IPS DF 6.9 (cell line): ENCODE measurements at regions not wholly inside any gene's neighbourhood (a gene's known extent, or its start where the extent isn't known, plus 50 kb on each side); places are given as distances from the start of the nearest gene placed in this dataset.

ENCODE experiments used
- DNase-seq: peaks from one replicate; pipeline ENCODE4 v3.0.0-alpha.2; 2013; ENCODE audit warnings: low read depth, low spot score
- H3K27ac ChIP-seq: one replicate; pipeline ENCODE4 v1.5.1; 2013; ENCODE audit warnings: low read length, control low read depth
- H3K27me3 ChIP-seq: 2 replicates; pipeline ENCODE4 v1.6.1; 2013; ENCODE audit warnings: mild to moderate bottlenecking, low read length; ENCODE audit not compliant: control insufficient read depth, insufficient read depth
- H3K36me3 ChIP-seq: 2 replicates; pipeline ENCODE4 v1.6.1; 2013; ENCODE audit warnings: low read length; ENCODE audit not compliant: control insufficient read depth, insufficient read depth
- H3K4me1 ChIP-seq: 2 replicates; pipeline ENCODE4 v1.6.1; 2013; ENCODE audit warnings: low read length; ENCODE audit not compliant: control insufficient read depth, insufficient read depth
- H3K4me3 ChIP-seq: 2 replicates; pipeline ENCODE4 v1.5.1; 2013; ENCODE audit warnings: mild to moderate bottlenecking, low read length
- H3K9me3 ChIP-seq: 2 replicates; pipeline ENCODE4 v1.6.1; 2013; ENCODE audit warnings: low read length, inconsistent platforms; ENCODE audit not compliant: control insufficient read depth, insufficient read depth
- WGBS: extraction: QIAGEN DNeasy Blood & Tissue Kit; methylation state at CpG from one replicate; pipeline ENCODE4 v1.1.7; 2013; ENCODE audit warnings: mixed read lengths, missing lambda C conversion rate; ENCODE audit not compliant: insufficient read length, insufficient coverage; 5-methylcytosine and 5-hydroxymethylcytosine counted together

DNA sequence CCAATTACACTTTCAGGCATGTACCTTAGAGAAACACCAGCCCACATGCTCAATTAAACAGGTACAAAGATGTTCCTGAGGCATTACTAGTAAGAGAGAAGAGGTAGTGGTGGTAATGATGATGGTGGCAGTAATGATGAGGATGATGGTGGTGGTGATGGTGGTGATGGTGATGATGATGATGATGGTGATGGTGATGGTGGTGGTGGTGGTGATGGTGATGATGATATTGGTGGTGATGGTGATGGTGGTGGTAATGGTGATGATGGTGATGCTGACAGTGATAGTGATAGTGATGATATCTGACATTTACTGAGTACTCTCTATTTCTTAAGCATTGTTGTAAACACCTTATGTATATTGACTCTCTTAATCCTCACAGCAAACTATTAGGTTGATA lies 318.4 kb downstream of the NSG2 start:
- no peaks in the 10 kb centered on the region for H3K36me3 ChIP-seq
- no peaks in the 10 kb centered on the region for H3K4me1 ChIP-seq
- H3K27me3 ChIP-seq, result no peaks in the 10 kb centered on the region
- no peaks in the 10 kb centered on the region for H3K9me3 ChIP-seq
- no peak overlapping the region for H3K4me3 ChIP-seq
- no peak for DNase-seq
- no peak overlapping the region for H3K27ac ChIP-seq

DNA sequence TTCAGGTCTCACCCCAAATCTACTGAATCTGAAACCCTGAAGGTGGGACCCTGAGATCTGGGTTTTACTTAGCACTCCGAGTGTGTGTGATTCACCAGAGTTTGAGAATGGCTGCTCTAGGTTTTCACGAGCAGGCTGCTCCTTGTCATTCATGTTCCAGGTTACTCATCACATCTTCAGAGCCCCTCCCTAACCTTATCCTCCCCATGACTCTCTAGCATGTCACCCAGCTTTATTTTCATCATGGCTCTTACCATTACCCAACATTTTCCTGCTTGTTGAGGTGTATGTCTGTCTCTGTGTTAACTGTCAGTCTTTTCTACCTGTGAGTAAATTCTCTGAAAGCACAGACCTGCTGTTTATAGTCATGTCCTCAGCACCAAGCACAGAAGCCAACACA lies 319.2 kb downstream of the NSG2 start:
- Histone ChIP-seq H3K36me3 (no peaks in the 10 kb centered on the region), H3K27ac (no peak overlapping the region), H3K9me3 (no peaks in the 10 kb centered on the region), H3K4me3 (no peak overlapping the region), H3K4me1 (no peaks in the 10 kb centered on the region), H3K27me3 (no peaks in the 10 kb centered on the region)
- DNase-seq, result no peak
- no CpG with 5 or more reads among the region's 2 CpGs for WGBS

DNA sequence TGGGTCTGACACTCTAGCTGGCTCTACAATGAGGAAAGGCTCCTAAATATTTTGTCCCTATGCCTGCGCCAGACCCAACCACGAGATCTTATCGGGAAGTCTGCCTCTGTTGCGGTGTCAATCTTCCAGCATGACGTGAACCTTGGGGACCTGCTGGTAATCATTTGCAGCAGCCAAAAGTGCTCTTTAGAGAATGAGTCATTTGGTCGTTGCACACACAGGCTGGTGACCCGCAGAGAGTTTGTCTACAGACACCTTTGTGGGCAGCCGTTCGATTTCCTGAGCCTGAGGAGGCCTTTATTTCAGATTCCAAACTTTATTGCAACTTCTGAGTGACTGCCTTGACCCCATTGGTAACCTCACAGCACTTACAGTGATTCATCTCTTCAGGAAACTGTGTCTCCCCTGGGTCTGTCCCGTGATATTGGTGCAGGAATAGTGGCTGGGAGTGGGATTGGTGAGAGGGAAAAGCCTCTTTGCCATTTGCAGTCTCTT lies 326.1 kb downstream of the NSG2 start:
- WGBS, result no CpG with 5 or more reads among the region's 10 CpGs
- no peaks in the 10 kb centered on the region for H3K9me3 ChIP-seq
- no peak overlapping the region for H3K27ac ChIP-seq
- no peaks in the 10 kb centered on the region for H3K4me1 ChIP-seq
- no peaks in the 10 kb centered on the region for H3K36me3 ChIP-seq
- no peak overlapping the region for H3K4me3 ChIP-seq
- DNase-seq, result no peak
- no peaks in the 10 kb centered on the region for H3K27me3 ChIP-seq

DNA sequence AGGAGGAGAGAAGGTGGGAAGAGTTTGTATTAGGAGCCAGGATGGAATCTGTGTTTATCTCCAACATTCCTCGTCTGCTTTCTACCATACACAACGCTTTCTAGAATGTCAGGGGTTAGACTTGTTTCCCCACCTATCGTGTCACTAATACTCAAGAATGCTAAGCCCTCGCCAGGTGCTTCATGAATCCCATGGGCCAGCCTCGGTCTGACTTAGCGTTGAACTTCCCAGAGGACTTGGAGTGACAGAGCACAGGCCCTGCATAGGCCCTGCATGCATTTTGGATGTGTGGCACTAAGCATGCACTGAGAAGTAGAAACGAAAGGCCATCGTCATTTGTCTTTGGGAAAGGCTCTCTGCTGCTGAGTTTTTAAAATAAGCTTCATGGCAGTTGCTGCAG lies 328.7 kb downstream of the NSG2 start:
- Histone ChIP-seq H3K9me3 (no peaks in the 10 kb centered on the region), H3K36me3 (no peaks in the 10 kb centered on the region), H3K27ac (no peak overlapping the region), H3K4me3 (no peak overlapping the region), H3K4me1 (no peaks in the 10 kb centered on the region), H3K27me3 (no peaks in the 10 kb centered on the region)
- no peak for DNase-seq
- WGBS, result no CpG with 5 or more reads among the region's 8 CpGs

DNA sequence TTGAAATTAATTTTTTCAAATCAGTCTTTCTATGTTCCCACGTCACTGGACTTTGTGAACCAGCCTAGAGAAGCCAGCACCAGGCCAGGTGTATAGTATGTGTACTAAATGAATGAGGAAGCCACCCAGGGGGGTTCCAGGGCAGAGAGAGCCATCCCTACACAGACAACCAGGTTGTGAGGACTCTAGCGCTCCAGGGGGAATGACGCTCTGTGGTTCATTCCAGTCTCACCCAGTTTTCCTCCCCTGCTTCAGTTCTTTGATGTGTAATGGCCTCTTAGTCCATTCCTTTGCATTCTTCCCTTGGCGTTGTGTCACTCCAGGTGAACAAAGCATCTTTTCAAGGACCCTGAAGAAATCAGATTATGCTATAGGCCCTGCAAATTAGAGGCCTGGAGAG lies 330.6 kb downstream of the NSG2 start:
- no CpG with 5 or more reads among the region's 4 CpGs for WGBS
- H3K9me3 ChIP-seq, result no peaks in the 10 kb centered on the region
- no peaks in the 10 kb centered on the region for H3K36me3 ChIP-seq
- no peak for DNase-seq
- no peak overlapping the region for H3K27ac ChIP-seq
- no peak overlapping the region for H3K4me3 ChIP-seq
- no peaks in the 10 kb centered on the region for H3K27me3 ChIP-seq
- no peaks in the 10 kb centered on the region for H3K4me1 ChIP-seq

DNA sequence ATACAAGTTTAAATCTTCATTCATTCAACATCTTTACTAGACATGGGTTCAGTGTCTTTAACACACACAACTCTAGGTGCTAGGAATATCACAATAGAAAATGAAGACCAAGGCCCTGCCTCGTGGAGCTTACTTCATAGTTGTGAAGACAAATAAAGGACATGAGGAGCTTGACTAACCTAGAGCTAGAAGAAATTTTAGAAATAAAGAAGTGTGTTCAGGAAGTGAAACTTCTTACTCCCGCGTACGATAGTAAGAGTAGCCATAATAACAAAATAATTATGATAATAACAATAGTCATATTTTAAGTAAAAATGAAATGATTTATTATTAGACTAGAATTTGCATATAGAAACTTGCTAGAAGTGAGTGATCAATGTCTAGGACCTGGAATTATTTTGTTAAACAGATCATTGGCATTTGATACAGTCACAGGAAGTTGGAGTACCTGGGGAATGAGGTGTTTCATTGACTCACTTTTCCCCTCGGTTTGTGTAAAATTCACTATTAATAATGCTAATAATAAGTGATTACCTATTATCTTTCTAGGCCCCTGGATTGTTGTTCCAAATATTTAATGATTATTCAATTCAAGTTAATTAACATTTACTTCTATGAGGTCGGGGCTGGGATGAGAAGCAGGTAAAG lies 331.3 kb downstream of the NSG2 start:
- no peaks in the 10 kb centered on the region for H3K27me3 ChIP-seq
- no peaks in the 10 kb centered on the region for H3K9me3 ChIP-seq
- DNase-seq, result no peak
- no peak overlapping the region for H3K4me3 ChIP-seq
- no CpG with 5 or more reads among the region's 6 CpGs for WGBS
- no peak overlapping the region for H3K27ac ChIP-seq
- no peaks in the 10 kb centered on the region for H3K36me3 ChIP-seq
- H3K4me1 ChIP-seq, result no peaks in the 10 kb centered on the region

DNA sequence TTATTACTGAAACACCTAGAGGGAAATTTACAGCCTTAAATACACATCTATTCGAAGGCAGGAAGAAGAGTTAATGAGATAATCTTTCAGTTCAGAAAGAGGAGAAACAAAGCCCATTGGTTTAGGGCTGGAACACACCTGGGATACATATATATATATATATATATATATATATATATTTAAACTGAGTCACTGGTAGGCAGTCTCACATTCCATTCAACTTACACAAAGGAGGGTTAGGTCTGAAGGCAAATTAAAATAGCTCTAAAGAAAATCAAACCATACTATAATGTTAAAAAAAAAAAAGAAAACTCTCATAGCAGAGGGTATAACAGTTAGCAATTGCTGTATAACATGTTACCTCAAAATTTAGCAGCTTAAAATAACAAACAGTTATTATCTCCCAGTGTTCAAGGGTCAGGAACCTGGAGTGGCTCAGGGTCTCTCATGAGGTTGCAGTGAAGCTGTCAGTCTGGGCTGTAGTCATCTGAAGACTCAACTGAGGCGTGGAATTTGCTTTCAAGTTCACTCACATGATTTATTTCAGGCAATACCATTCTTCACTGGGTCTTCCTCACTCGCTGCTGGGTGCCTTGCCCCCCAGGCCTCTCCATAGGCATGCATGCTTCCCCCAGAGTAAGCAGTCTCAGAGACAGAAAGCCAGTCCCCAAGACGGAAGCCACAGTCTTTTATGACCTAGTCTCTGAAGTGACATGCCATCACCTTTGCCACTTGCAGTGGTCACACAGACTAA lies 332.8 kb downstream of the NSG2 start:
- Histone ChIP-seq H3K4me1 (no peaks in the 10 kb centered on the region), H3K36me3 (no peaks in the 10 kb centered on the region), H3K9me3 (no peaks in the 10 kb centered on the region), H3K27me3 (no peaks in the 10 kb centered on the region), H3K27ac (no peak overlapping the region), H3K4me3 (no peak overlapping the region)
- DNase-seq, result no peak
- no CpG with 5 or more reads among the region's 4 CpGs for WGBS

DNA sequence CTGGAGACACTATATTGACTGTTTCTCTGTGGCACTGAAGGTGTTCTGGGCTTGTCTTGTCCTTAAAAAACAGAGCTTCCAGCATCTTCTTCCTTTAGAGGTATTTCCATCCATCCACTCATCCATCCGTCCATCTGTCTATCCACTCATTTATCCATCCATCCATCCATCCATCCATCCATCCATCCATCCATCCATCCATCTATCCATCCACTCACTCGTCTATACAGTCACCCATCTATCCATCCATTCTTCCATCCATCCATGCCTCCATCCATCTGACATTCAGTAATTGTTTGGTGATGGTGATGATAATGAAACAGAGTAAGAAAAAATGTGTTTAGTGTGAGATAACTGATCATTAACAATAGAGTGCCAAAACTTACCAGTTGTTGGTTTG lies 334.8 kb downstream of the NSG2 start:
- DNase-seq, result no peak
- H3K36me3 ChIP-seq, result no peaks in the 10 kb centered on the region
- no peak overlapping the region for H3K4me3 ChIP-seq
- no peaks in the 10 kb centered on the region for H3K4me1 ChIP-seq
- H3K27ac ChIP-seq, result no peak overlapping the region
- H3K27me3 ChIP-seq, result no peaks in the 10 kb centered on the region
- no peaks in the 10 kb centered on the region for H3K9me3 ChIP-seq
- WGBS, result 100% methylated on average over 1 of the region's 2 CpGs

DNA sequence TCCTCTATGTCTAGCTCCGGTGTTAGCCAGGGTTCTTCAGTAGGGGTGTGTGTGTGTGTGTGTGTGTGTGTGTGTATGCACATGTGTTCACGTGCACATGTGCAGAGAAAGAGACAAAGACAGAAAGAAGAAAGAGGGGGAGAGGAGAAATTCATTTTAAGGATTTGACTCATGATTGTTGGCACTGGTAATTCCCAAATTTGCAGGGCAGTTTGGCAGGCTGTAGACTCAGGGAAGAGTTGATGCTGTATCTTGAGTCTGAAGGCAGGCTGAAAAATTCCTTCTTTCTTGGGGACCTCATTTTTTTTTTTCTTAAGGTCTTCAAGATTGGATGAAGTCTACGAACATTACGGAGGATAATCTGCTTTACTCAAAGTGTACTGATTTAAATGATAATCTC lies 335.7 kb downstream of the NSG2 start:
- DNase-seq, result no peak
- no peak overlapping the region for H3K4me3 ChIP-seq
- H3K4me1 ChIP-seq, result no peaks in the 10 kb centered on the region
- H3K27me3 ChIP-seq, result no peaks in the 10 kb centered on the region
- no peaks in the 10 kb centered on the region for H3K36me3 ChIP-seq
- H3K27ac ChIP-seq, result no peak overlapping the region
- no peaks in the 10 kb centered on the region for H3K9me3 ChIP-seq
- no CpG with 5 or more reads among the region's 4 CpGs for WGBS

DNA sequence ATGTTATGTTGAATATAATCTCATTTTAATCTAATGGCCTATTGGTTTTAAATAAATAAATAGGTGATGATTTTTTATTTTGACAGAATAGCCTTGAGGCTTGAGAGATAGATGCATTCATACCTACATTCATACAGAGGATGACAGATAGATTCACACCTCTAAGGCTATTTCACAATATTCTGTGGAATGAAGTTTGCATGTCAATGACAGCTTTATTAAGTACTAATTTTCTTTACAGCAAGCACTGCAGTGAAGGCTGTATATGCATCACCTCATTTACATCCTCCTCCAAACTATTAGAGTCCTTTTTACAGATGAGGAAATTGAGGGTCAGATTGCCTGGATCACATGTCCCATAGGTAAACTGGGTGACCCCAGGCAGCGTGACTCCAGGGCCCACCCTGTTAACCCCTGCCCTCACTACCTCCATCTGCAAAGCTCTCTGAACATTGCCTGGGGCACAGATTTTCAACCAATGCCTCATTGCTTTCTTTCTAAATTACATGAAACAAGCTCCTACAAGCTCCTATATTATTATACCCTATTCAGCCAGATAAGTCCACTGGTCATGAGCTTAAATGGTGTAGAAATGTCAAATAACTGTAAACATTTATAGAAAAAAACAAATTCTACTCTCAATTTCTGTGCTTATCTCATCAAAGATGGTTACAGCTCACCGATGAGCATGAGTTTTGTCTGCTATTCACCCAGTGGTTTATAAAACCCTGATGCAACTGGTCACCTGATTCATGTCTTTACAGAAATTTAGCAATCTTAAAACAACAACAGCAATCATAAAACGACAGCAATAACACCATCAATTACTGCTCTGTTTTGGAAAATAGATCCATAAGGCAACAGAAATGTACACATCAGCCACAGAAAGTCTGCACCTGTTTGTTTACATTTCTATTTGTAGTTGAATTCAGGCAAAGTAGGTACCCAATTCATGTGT lies 338.0 kb downstream of the NSG2 start:
- no peak overlapping the region for H3K27ac ChIP-seq
- DNase-seq, result no peak
- no peaks in the 10 kb centered on the region for H3K9me3 ChIP-seq
- H3K36me3 ChIP-seq, result no peaks in the 10 kb centered on the region
- WGBS, result no CpG with 5 or more reads among the region's 3 CpGs
- no peak overlapping the region for H3K4me3 ChIP-seq
- no peaks in the 10 kb centered on the region for H3K4me1 ChIP-seq
- H3K27me3 ChIP-seq, result no peaks in the 10 kb centered on the region
